T-helper 2 cell treated with Interferon-gamma antibody and Interleukin-4, amounts not matched to agents 100 ng/mL and 5 ng/mL, for 36 hours (primary cell): ENCODE measurements at regions not wholly inside any gene's neighbourhood (a gene's known extent, or its start where the extent isn't known, plus 50 kb on each side); places are given as distances from the start of the nearest gene placed in this dataset.
"Not testable (repeated sequence)": the region's sequence is repeated elsewhere in the genome, so short reads cannot be mapped to it uniquely, and the experiment has no call there.

Experiments
- intact Hi-C: fragments of 100-400 bp; cut with micrococcal nuclease; formaldehyde crosslinking; loops from one replicate; pipeline ENCODE4 v1.15.1; 2023

DNA sequence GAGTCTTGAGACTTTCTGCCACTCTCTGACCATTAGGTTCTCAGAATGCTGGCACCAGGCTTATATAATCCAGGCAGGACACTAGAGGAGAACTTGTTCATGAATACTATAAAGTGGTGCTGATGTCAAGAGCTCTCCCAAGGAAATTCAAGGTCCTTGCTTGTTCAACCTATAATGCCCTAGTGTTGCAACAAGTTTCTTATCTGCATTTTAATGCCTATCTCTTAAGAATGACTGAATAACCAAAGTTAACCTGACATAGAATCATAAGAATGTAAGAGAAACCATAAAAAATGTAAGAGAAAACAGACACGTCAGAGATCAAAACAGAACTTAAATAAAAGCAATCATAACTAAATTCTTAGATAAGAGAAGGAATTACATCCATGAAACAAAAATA is 640.8 kb upstream of the SGCD start:
- intact Hi-C loops: no loop called here

DNA sequence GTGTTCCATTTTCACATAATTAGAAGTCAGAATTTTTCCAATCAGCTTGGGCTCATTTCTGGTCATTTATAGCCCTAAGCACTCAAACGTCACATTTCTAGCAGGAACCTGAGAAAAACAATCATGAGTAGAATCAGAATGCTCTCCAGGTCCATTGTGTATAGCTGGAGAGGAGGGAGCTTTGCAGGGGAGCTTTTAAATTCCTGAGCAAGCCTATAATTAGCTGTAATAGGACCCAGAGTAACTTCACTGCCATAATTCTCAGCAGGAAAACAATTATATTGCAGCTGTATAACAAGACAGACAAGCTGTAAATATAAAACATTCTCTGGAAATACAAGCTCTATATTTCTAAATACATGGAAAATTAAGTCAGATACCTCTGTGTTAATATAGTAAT is 637.6 kb upstream of the SGCD start:
- intact Hi-C loops: no loop called here

DNA sequence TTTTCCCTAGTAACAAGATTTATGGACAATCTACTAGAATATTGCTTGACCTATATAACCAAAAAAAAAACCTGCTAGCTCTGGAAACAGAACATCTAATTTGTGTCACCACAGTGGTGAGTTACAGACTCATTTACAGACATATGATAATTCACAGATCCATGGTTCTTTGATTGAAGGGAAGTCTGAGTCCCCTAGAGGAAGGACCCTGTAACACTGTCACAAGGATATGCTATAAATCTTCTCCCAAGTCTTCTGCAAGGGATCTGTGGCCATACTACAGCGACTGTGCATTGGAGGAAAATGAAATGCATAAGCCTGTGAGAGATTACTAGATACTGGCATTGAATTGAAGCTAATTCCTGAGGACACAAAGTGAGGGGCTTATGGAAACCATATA is 630.6 kb upstream of the SGCD start:
- intact Hi-C loops: no loop called here

GRCh38 chr5:155697236-155697635 is 629.7 kb upstream of the SGCD start:
- intact Hi-C loops: no loop called here

GRCh38 chr5:155699385-155699784 is 627.6 kb upstream of the SGCD start:
- intact Hi-C loops: no loop called here

- intact Hi-C loops: no loop called here
Observed at GRCh38 chr5:155700333-155700732, 626.6 kb upstream of the SGCD start.

- intact Hi-C loops: no loop called here
Observed at GRCh38 chr5:155711882-155712281, 615.1 kb upstream of the SGCD start.

DNA sequence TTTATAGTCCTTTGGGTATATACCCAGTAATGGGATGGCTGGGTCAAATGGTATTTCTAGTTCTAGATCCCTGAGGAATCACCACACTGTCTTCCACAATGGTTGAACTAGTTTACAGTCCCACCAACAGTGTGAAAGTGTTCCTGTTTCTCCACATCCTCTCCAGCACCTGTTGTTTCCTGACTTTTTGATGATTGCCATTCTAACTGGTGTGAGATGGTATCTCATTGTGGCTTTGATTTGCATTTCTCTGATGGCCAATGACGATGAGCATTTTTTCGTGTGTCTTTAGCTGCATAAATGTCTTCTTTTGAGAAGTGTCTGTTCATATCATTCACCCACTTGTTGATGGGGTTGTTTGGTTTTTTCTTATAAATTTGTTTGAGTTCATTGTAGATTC is 612.5 kb upstream of the SGCD start:
- intact Hi-C loops: not testable (repeated sequence)

GRCh38 chr5:155726267-155726666 is 600.7 kb upstream of the SGCD start:
- intact Hi-C loops: no loop called here

DNA sequence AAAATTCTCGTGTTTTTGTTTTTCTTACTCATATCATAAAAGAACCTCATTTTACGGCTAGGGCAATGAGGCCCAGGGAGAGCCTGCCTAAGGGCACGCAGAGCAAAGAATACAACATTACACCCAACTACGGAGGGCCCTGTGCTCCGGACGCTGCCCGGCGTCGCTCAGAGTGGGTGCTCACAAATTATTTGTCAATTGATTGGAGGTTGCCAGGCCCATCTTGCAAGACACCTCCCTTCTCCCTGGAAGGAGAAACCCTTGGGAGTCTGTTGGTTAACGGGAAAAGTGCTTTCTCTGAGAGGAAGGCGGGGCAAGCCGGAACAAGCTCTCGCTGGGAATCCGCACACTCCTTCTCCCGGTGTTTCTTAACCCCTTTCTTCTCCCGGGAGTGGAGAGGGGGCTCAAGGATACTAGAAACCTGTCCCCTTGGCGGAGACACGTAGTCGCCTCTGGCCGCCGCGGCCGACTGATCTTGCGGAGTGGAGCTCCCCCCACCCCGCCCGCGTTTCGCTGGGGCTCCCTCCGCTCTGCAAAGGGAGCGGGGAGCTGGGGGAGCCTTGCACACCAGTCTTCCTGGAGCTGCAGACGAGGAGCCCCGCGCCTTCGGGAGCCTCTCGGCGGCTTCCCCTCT is 599.3 kb upstream of the SGCD start:
- intact Hi-C loops: no loop called here

GRCh38 chr5:155728146-155728856 is 598.7 kb upstream of the SGCD start:
- intact Hi-C loops: no loop called here

DNA sequence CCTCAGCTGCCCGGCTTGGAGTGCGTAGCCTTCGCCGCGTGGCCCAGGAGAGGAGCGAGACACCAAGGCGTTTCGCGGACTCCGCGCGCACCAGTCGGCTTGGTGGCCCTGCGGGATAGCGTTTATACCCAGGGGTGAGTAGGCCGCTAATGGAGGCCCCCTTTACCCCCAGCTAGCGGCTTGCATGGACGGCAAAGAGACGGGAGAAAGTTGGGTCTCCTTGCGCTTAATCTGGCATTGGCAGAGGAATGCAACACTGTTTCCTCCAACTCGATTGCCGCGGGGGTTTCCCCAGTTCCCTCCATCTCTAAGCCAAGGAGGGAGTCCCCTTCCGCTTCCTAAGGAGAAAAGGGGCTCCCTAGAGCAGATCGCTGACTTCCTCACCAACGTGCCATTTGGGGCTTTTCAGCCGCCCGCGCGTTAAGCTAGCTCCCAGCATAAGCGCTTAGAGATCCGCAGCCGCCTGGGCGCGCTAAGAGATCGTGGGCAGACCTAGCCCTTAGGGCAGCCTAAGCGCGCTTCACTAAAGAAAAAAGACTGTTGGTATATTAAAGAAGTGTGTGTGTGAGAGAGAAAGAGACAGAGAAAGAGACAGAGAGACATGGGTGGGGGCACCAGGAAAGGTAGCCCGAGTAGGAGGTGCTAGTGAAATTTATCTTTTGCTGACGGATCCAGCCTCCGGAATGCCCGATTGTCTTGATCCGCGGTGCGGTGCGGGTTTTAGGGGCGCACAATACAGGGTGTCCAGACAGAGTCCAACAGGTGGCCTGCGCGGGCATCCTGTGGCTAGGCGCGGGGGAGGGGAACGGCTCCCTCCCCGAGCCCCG is 597.9 kb upstream of the SGCD start:
- intact Hi-C loops: no loop called here

- intact Hi-C loops: no loop called here
Observed at GRCh38 chr5:155729684-155730059, 597.3 kb upstream of the SGCD start.

- intact Hi-C loops: no loop called here
Observed at GRCh38 chr5:155732587-155733376, 594.2 kb upstream of the SGCD start.

- intact Hi-C loops: no loop called here
Observed at GRCh38 chr5:155733935-155734334, 593.0 kb upstream of the SGCD start.

DNA sequence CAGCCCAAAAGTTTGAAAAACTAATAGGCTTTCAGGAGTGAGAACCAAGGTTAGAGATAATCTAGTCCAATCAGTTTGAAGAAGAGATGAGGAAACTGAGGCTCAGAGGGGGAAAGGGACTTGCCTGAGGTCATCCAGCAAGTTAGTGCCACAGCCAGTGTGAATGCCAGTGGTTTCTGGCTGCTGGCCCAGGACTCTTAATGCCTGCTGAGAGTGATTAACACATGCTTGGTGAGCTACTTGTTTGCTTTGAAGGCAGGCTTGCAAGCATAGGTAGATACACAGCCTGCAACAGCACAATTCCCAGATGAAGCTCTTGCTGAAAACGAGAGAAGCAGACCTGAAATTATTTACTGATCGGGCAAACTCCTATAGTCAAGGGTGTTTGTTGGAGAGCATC is 591.6 kb upstream of the SGCD start:
- intact Hi-C loops: no loop called here

GRCh38 chr5:155738616-155739015 is 588.3 kb upstream of the SGCD start:
- intact Hi-C loops: no loop called here

GRCh38 chr5:155746367-155747038 is 580.5 kb upstream of the SGCD start:
- intact Hi-C loops: no loop called here

DNA sequence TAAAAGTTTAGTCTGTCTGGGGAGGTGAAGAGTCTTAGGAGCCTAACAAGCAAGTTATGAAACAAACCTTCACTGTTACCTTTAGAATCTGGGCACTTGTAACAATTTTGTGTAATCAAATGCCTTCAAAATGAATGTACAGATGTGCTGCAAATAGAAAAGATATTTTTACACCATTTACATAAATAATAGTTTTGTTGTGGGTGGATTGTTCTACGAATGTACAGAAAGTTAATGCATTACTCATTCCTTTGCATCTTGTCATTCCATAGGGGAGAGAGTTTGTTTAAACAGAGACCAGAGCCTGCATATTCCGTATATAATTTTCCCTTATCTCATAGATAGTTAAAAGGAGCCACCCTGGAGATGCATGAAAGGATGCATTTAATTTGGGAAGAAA is 576.9 kb upstream of the SGCD start:
- intact Hi-C loops: no loop called here

- intact Hi-C loops: no loop called here
Observed at GRCh38 chr5:155750571-155750970, 576.4 kb upstream of the SGCD start.

GRCh38 chr5:155753943-155754581 is 572.9 kb upstream of the SGCD start:
- intact Hi-C loops: no loop called here
